PC-3 (cell line): ENCODE measurements at regions not wholly inside any gene's neighbourhood (a gene's known extent, or its start where the extent isn't known, plus 50 kb on each side); places are given as distances from the start of the nearest gene placed in this dataset.

Experiments
- ATAC-seq: fragments of 200-7000 bp; cut with Tn5 transposase; 2 replicates; pipeline ENCODE4 v1.9.1; 2020; ENCODE audit warnings: mild to moderate bottlenecking, moderate library complexity
- BruUV-seq: library from RNA; stranded (reverse); fragments of 400-500 nt; replicated peaks from 2 replicates; lab custom pipeline; 2021; lab: Mats Ljungman, UMichigan
- CTCF ChIA-PET: fragments of 300-600 bp; sonication (Branson Sonifier 250); formaldehyde crosslinking; loops from one replicate; lab custom pipeline; 2022; ENCODE audit warnings: antibody characterized with exemption; lab: Charles Lee
- POLR2A ChIA-PET: fragments of 300-600 bp; sonication (Branson Sonifier 250); formaldehyde crosslinking; loops from one replicate; lab custom pipeline; 2022; ENCODE audit warnings: antibody characterized with exemption; ENCODE audit not compliant: unreplicated experiment; lab: Charles Lee
- DNase-seq: peaks from one replicate; pipeline ENCODE4 v3.0.0-alpha.2; 2015
- H2AFZ ChIP-seq: fragments of 300-600 bp; sonication (generic); 2 replicates; pipeline ENCODE4 v1.6.0; 2016; ENCODE audit warnings: antibody characterized with exemption, low read length
- H3F3A ChIP-seq: fragments of 300-600 bp; sonication (generic); one replicate; pipeline ENCODE4 v1.6.0; 2017; ENCODE audit warnings: antibody characterized with exemption, low read length, control low read depth, mild to moderate bottlenecking; ENCODE audit not compliant: unreplicated experiment
- H3K27ac ChIP-seq: fragments of 300-600 bp; sonication (generic); 2 replicates; pipeline ENCODE4 v1.5.1; 2016; ENCODE audit warnings: mild to moderate bottlenecking, low read length
- H3K27me3 ChIP-seq: fragments of 300-600 bp; sonication (generic); 2 replicates; pipeline ENCODE4 v1.6.1; 2016; ENCODE audit warnings: low read length, mixed read lengths
- H3K36me3 ChIP-seq: fragments of 300-600 bp; sonication (generic); 2 replicates; pipeline ENCODE4 v1.6.1; 2016; ENCODE audit warnings: low read depth, mixed run types, low read length, mixed read lengths
- H3K4me1 ChIP-seq: fragments of 300-600 bp; sonication (generic); 2 replicates; pipeline ENCODE4 v1.5.1; 2016; ENCODE audit warnings: low read length; ENCODE audit not compliant: insufficient read depth
- H3K4me2 ChIP-seq: fragments of 300-600 bp; sonication (generic); 2 replicates; pipeline ENCODE4 v1.6.0; 2016; ENCODE audit warnings: low read length
- H3K4me3 ChIP-seq: fragments of 300-600 bp; sonication (generic); 2 replicates; pipeline ENCODE4 v1.5.1; 2016; ENCODE audit warnings: mild to moderate bottlenecking, low read length, mixed read lengths
- H3K79me2 ChIP-seq: fragments of 300-600 bp; sonication (generic); 2 replicates; pipeline ENCODE4 v1.6.1; 2017; ENCODE audit warnings: low read length, mixed read lengths
- H3K9ac ChIP-seq: fragments of 300-600 bp; sonication (generic); 2 replicates; pipeline ENCODE4 v1.6.0; 2016; ENCODE audit warnings: mild to moderate bottlenecking, low read length
- H3K9me2 ChIP-seq: fragments of 300-600 bp; sonication (generic); replicated peaks from 2 replicates; pipeline ENCODE4 v1.6.1; 2016; ENCODE audit warnings: mixed run types, low read length, mixed read lengths
- H3K9me3 ChIP-seq: fragments of 300-600 bp; sonication (generic); 2 replicates; pipeline ENCODE4 v1.6.1; 2016; ENCODE audit warnings: low read length, mixed read lengths
- H4K20me1 ChIP-seq: fragments of 300-600 bp; sonication (generic); 2 replicates; pipeline ENCODE4 v1.6.1; 2016; ENCODE audit warnings: low read length, mixed read lengths
- CTCF ChIP-seq: fragments of 300-600 bp; sonication (generic); conservative IDR thresholded peaks from 2 replicates; pipeline ENCODE4 v1.5.1; 2017; ENCODE audit warnings: antibody characterized with exemption, low read depth, mild to moderate bottlenecking, low read length
- EZH2 ChIP-seq: fragments of 300-600 bp; sonication (generic); IDR thresholded peaks from one replicate; pipeline ENCODE4 v1.6.1; 2017; ENCODE audit warnings: antibody characterized with exemption, mild to moderate bottlenecking, low read length; ENCODE audit not compliant: unreplicated experiment
- EZH2phosphoT487 ChIP-seq: fragments of 300-600 bp; sonication (generic); IDR thresholded peaks from 2 replicates; pipeline ENCODE4 v1.6.1; 2018; ENCODE audit warnings: mild to moderate bottlenecking, antibody characterized with exemption, low read length, borderline replicate concordance
- intact Hi-C: fragments of 100-400 bp; cut with micrococcal nuclease; formaldehyde crosslinking; loops from 2 replicates; pipeline ENCODE4 v1.9.0; 2023

DNA sequence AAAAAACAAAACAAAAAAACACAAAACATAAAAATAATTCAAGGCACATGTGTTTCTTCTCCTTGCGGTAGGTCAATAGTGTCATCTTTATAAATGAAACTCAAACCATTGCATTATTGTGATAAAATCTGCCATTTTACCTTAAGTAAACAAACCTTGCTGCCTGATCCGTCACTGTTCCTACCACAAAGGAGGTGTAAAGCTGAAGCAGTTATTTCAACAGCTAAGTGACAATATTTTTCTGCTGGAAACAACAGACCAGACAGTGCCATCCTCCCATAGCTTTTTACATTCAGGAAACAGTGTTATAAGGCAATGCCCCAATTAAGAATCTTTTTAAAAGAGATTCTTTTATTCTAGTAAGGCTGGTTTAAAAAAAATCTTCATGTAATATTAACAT lies 242.7 kb downstream of the PPP1R2C start:
- H3K4me1 ChIP-seq: no peaks in the 10 kb centered on the region
- no peak overlapping the region for H3K9ac ChIP-seq
- intact Hi-C loops: no loop called here
- H2AFZ ChIP-seq: no peak overlapping the region
- H3K4me3 ChIP-seq: no peak overlapping the region
- no peak for DNase-seq
- no peak for ATAC-seq
- POLR2A ChIA-PET: no interaction called here
- H3K9me2 ChIP-seq: no peaks in the 10 kb centered on the region
- H3K4me2 ChIP-seq: no peak overlapping the region
- H3F3A ChIP-seq: no peaks in the 10 kb centered on the region
- TF ChIP-seq EZH2phosphoT487 (no peak), CTCF (no peak), EZH2 (no peak)
- no peaks in the 10 kb centered on the region for H3K27me3 ChIP-seq
- no peaks in the 10 kb centered on the region for H3K36me3 ChIP-seq
- no TSS peak for BruUV-seq
- CTCF ChIA-PET: no interaction called here
- no peaks in the 10 kb centered on the region for H3K9me3 ChIP-seq
- no peaks in the 10 kb centered on the region for H4K20me1 ChIP-seq
- H3K27ac ChIP-seq: no peak overlapping the region
- no peaks in the 10 kb centered on the region for H3K79me2 ChIP-seq

GRCh38 chrX:42533761-42534160 lies 244.2 kb downstream of the PPP1R2C start:
- DNase-seq (no peak), ATAC-seq (no peak)
- Histone ChIP-seq H3F3A (no peaks in the 10 kb centered on the region), H3K27me3 (no peaks in the 10 kb centered on the region), H3K4me1 (no peaks in the 10 kb centered on the region), H3K4me3 (no peak overlapping the region), H3K4me2 (no peak overlapping the region), H4K20me1 (no peaks in the 10 kb centered on the region), H3K9me3 (no peaks in the 10 kb centered on the region), H3K9ac (no peak overlapping the region), H3K27ac (no peak overlapping the region), H2AFZ (no peak overlapping the region), H3K9me2 (no peaks in the 10 kb centered on the region), H3K36me3 (no peaks in the 10 kb centered on the region), H3K79me2 (no peaks in the 10 kb centered on the region)
- TF ChIP-seq EZH2 (no peak), EZH2phosphoT487 (no peak), CTCF (no peak)
- POLR2A ChIA-PET: no interaction called here
- intact Hi-C loops: no loop called here
- CTCF ChIA-PET: no interaction called here
- BruUV-seq: no TSS peak

GRCh38 chrX:42531441-42531840 lies 246.5 kb downstream of the PPP1R2C start:
- no TSS peak for BruUV-seq
- ChIA-PET CTCF (no interaction called here), POLR2A (no interaction called here)
- no peaks in the 10 kb centered on the region for H4K20me1 ChIP-seq
- H3F3A ChIP-seq: no peaks in the 10 kb centered on the region
- no peak overlapping the region for H2AFZ ChIP-seq
- H3K4me3 ChIP-seq: no peak overlapping the region
- no peak for DNase-seq
- no peaks in the 10 kb centered on the region for H3K36me3 ChIP-seq
- no peak overlapping the region for H3K9ac ChIP-seq
- H3K27ac ChIP-seq: no peak overlapping the region
- no peak for TF ChIP-seq EZH2phosphoT487
- TF ChIP-seq CTCF: no peak
- no peak for TF ChIP-seq EZH2
- no peak for ATAC-seq
- no peaks in the 10 kb centered on the region for H3K27me3 ChIP-seq
- H3K9me2 ChIP-seq: no peaks in the 10 kb centered on the region
- intact Hi-C loops: no loop called here
- H3K79me2 ChIP-seq: no peaks in the 10 kb centered on the region
- no peaks in the 10 kb centered on the region for H3K9me3 ChIP-seq
- H3K4me1 ChIP-seq: no peaks in the 10 kb centered on the region
- no peak overlapping the region for H3K4me2 ChIP-seq
